Liver (tissue), 8 donors: ENCODE measurements at regions not wholly inside any gene's neighbourhood (a gene's known extent, or its start where the extent isn't known, plus 50 kb on each side); places are given as distances from the start of the nearest gene placed in this dataset.

Experiments
- DNase-seq: peaks from one replicate; pipeline ENCODE4 v3.0.0-alpha.2; 2017; ENCODE audit warnings: low spot score
- H3K27ac ChIP-seq, 2 donors: one replicate each; pipeline ENCODE4 v1.7.0; 2013; ENCODE audit warnings: inconsistent platforms in 2 of 2, low read length in 2 of 2, control low read depth in 1 of 2, low read depth in 1 of 2, mild to moderate bottlenecking in 1 of 2
- H3K27me3 ChIP-seq, 4 donors: one replicate each; pipeline versions ENCODE4 v1.6.1 to v1.7.0; 2013; ENCODE audit warnings: low read length in 3 of 4, inconsistent platforms in 1 of 4, mild to moderate bottlenecking in 1 of 4, moderate library complexity in 1 of 4; ENCODE audit not compliant: control insufficient read depth in 4 of 4, insufficient read depth in 4 of 4
- H3K36me3 ChIP-seq, 4 donors: one replicate each; pipeline versions ENCODE4 v1.6.1 to v1.7.0; 2013; ENCODE audit warnings: low read length in 3 of 4, mild to moderate bottlenecking in 3 of 4, low read depth in 1 of 4, moderate library complexity in 1 of 4; ENCODE audit not compliant: control insufficient read depth in 4 of 4, insufficient read depth in 3 of 4
- H3K4me1 ChIP-seq, 4 donors: one replicate each; pipeline versions ENCODE4 v1.6.1 to v1.7.0; 2013; ENCODE audit warnings: low read length in 3 of 4, mild to moderate bottlenecking in 3 of 4, moderate library complexity in 1 of 4; ENCODE audit not compliant: control insufficient read depth in 4 of 4, insufficient read depth in 4 of 4
- H3K4me3 ChIP-seq, 3 donors: one replicate each; pipeline versions ENCODE4 v1.6.1 to v1.7.0; 2013; ENCODE audit warnings: low read length in 3 of 3, control low read depth in 1 of 3, low read depth in 1 of 3, mild to moderate bottlenecking in 1 of 3
- H3K9ac ChIP-seq, 2 donors: one replicate each; pipeline ENCODE4 v1.7.0; 2013; ENCODE audit warnings: low read length in 2 of 2, mild to moderate bottlenecking in 2 of 2, moderate library complexity in 2 of 2, control low read depth in 1 of 2, low read depth in 1 of 2
- H3K9me3 ChIP-seq, 4 donors: one replicate each; pipeline versions ENCODE4 v1.6.1 to v1.7.0; 2013; ENCODE audit warnings: low read length in 3 of 4; ENCODE audit not compliant: control insufficient read depth in 4 of 4
- EGR1 ChIP-seq, 2 donors: IDR thresholded peaks; 2 replicates each; pipeline ENCODE4 v1.6.1; 2016 to 2018; ENCODE audit warnings: antibody characterized with exemption in 2 of 2, low read depth in 2 of 2
- FOXA1 ChIP-seq: IDR thresholded peaks from 2 replicates; pipeline ENCODE4 v1.6.1; 2016; ENCODE audit warnings: antibody characterized with exemption
- FOXA2 ChIP-seq: IDR thresholded peaks from 2 replicates; pipeline ENCODE4 v1.6.1; 2016; ENCODE audit warnings: antibody characterized with exemption
- GABPA ChIP-seq, 2 donors: IDR thresholded peaks in 1 of 2; conservative IDR thresholded peaks in 1 of 2; 2 replicates each; pipeline ENCODE4 v1.6.1; 2016; ENCODE audit warnings: antibody characterized with exemption in 2 of 2, mild to moderate bottlenecking in 1 of 2, moderate library complexity in 1 of 2
- HNF4A ChIP-seq, 2 donors: conservative IDR thresholded peaks; 2 replicates each; pipeline ENCODE4 v1.6.1; 2016; ENCODE audit warnings: antibody characterized with exemption in 2 of 2, mild to moderate bottlenecking in 2 of 2
- HNF4G ChIP-seq: IDR thresholded peaks from 2 replicates; pipeline ENCODE4 v1.6.1; 2016; ENCODE audit warnings: antibody characterized with exemption
- JUND ChIP-seq, 2 donors: IDR thresholded peaks; 2 replicates each; pipeline ENCODE4 v1.6.1; 2016; ENCODE audit warnings: antibody characterized with exemption in 2 of 2
- NR2F2 ChIP-seq: IDR thresholded peaks from 2 replicates; pipeline ENCODE4 v1.6.1; 2016; ENCODE audit warnings: antibody characterized with exemption
- RAD21 ChIP-seq, 2 donors: IDR thresholded peaks; 2 replicates each; pipeline ENCODE4 v1.6.1; 2016; ENCODE audit warnings: antibody characterized with exemption in 2 of 2, mild to moderate bottlenecking in 2 of 2
- RXRA ChIP-seq, 2 donors: IDR thresholded peaks; 2 replicates each; pipeline ENCODE4 v1.6.1; 2017 to 2018; ENCODE audit warnings: antibody characterized with exemption in 2 of 2, mild to moderate bottlenecking in 1 of 2
- SP1 ChIP-seq: IDR thresholded peaks from 2 replicates; pipeline ENCODE4 v1.6.1; 2018; ENCODE audit warnings: antibody characterized with exemption, mild to moderate bottlenecking
- TAF1 ChIP-seq: conservative IDR thresholded peaks from 2 replicates; pipeline ENCODE4 v1.6.1; 2016; ENCODE audit warnings: antibody characterized with exemption, mild to moderate bottlenecking
- YY1 ChIP-seq: IDR thresholded peaks from 2 replicates; pipeline ENCODE4 v1.6.1; 2016; ENCODE audit warnings: antibody characterized with exemption, mild to moderate bottlenecking
- WGBS: extraction: QIAGEN DNeasy Blood & Tissue Kit; methylation state at CpG from one replicate; pipeline ENCODE4 v1.1.7; 2013; 5-methylcytosine and 5-hydroxymethylcytosine counted together
- TF ChIP-seq, protein P1 (sequence below): IDR thresholded peaks from 2 replicates; pipeline ENCODE4 v1.6.1; 2016; ENCODE audit warnings: antibody characterized with exemption, mild to moderate bottlenecking
- TF ChIP-seq, protein P2 (sequence below): IDR thresholded peaks from 2 replicates; pipeline ENCODE4 v1.6.1; 2016; ENCODE audit warnings: antibody characterized with exemption
- TF ChIP-seq, protein P3 (sequence below): fragments of 150-350 bp; IDR thresholded peaks from 2 replicates; pipeline ENCODE4 v1.5.1; 2017; ENCODE audit warnings: improper control_type of control experiment, low read depth, low read length; ENCODE audit not compliant: missing input control
- TF ChIP-seq, protein P4 (sequence below): IDR thresholded peaks from 2 replicates; pipeline ENCODE4 v1.6.1; 2016; ENCODE audit warnings: antibody characterized with exemption
- TF ChIP-seq, protein P5 (sequence below): IDR thresholded peaks from 2 replicates; pipeline ENCODE4 v1.6.1; 2016; ENCODE audit warnings: antibody characterized with exemption
- donor health status: healthy.
- donor health status: healthy.
- donor health status: healthy.
- donor health status: healthy.
- donor health status: healthy.

DNA sequence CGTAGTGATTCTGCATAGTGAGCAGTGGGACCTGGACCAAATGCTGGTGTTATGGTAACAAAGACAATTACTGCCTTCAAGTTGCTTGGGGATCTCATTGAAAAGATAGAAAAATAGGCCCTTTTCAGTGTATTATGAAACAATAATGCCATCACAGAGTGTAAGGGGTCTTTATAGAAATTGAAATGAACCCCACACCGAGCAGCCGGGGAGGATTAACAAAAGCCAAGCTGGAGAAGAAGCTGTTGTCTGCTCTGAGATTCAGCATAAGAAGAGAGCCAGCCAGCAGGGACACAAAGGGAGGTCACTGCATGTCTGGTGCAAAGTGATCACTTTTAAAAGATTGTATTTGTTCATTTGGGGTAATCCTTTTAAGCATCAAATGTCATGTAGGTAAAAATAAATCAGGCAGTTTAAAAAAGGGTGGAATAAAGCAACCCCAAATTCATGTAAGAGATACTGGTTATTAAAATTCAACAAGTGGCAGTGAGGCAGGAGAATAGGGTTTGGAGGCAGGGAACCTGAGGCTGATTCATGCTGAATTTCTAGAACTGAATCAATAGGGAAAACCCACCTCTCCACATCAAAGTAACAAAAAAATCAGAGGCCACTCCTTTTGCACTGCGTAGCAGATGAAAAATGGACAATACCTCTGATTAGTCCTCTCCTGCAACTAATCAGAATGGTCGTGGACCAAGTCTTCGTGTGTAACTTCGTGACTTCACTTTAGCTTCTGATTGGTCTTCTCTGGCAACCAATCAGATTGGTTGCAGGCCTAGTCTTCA, 1548.3 kb upstream of the SLC10A2 start:
- Histone ChIP-seq H3K9ac (no peak overlapping the region), H3K27me3 (no peaks in the 10 kb centered on the region), H3K27ac (no peak overlapping the region), H3K9me3 (peaks cover 0 to 1% (median 0%) of the 10 kb centered on the region in 4 donors), H3K36me3 (no peaks in the 10 kb centered on the region), H3K4me1 (no peaks in the 10 kb centered on the region), H3K4me3 (no peak overlapping the region)
- DNase-seq = no peak
- WGBS = 79% methylated on average over 7 of the region's 7 CpGs
- TF ChIP-seq RAD21 (IDR thresholded peaks at IDR 0.05) (no peak), YY1 (no peak), TAF1 (no peak), FOXA1 (no peak), GABPA (IDR thresholded peaks at IDR 0.05 in 1 of 2, conservative IDR thresholded peaks at IDR 0.05 in 1 of 2) (no peak), RXRA (IDR thresholded peaks at IDR 0.05) (no peak), HNF4G (no peak), EGR1 (IDR thresholded peaks at IDR 0.05; ENCODE audit: low read depth in 2 of 2) (no peak), SP1 (no peak), HNF4A (conservative IDR thresholded peaks at IDR 0.05) (no peak), NR2F2 (no peak), JUND (IDR thresholded peaks at IDR 0.05) (no peak), FOXA2 (no peak)
- TF ChIP-seq, protein P1, sequence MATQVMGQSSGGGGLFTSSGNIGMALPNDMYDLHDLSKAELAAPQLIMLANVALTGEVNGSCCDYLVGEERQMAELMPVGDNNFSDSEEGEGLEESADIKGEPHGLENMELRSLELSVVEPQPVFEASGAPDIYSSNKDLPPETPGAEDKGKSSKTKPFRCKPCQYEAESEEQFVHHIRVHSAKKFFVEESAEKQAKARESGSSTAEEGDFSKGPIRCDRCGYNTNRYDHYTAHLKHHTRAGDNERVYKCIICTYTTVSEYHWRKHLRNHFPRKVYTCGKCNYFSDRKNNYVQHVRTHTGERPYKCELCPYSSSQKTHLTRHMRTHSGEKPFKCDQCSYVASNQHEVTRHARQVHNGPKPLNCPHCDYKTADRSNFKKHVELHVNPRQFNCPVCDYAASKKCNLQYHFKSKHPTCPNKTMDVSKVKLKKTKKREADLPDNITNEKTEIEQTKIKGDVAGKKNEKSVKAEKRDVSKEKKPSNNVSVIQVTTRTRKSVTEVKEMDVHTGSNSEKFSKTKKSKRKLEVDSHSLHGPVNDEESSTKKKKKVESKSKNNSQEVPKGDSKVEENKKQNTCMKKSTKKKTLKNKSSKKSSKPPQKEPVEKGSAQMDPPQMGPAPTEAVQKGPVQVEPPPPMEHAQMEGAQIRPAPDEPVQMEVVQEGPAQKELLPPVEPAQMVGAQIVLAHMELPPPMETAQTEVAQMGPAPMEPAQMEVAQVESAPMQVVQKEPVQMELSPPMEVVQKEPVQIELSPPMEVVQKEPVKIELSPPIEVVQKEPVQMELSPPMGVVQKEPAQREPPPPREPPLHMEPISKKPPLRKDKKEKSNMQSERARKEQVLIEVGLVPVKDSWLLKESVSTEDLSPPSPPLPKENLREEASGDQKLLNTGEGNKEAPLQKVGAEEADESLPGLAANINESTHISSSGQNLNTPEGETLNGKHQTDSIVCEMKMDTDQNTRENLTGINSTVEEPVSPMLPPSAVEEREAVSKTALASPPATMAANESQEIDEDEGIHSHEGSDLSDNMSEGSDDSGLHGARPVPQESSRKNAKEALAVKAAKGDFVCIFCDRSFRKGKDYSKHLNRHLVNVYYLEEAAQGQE = no peak
- TF ChIP-seq, protein P2, sequence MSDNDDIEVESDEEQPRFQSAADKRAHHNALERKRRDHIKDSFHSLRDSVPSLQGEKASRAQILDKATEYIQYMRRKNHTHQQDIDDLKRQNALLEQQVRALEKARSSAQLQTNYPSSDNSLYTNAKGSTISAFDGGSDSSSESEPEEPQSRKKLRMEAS = no peak
- TF ChIP-seq, protein P3, sequence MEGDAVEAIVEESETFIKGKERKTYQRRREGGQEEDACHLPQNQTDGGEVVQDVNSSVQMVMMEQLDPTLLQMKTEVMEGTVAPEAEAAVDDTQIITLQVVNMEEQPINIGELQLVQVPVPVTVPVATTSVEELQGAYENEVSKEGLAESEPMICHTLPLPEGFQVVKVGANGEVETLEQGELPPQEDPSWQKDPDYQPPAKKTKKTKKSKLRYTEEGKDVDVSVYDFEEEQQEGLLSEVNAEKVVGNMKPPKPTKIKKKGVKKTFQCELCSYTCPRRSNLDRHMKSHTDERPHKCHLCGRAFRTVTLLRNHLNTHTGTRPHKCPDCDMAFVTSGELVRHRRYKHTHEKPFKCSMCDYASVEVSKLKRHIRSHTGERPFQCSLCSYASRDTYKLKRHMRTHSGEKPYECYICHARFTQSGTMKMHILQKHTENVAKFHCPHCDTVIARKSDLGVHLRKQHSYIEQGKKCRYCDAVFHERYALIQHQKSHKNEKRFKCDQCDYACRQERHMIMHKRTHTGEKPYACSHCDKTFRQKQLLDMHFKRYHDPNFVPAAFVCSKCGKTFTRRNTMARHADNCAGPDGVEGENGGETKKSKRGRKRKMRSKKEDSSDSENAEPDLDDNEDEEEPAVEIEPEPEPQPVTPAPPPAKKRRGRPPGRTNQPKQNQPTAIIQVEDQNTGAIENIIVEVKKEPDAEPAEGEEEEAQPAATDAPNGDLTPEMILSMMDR = no peak
- TF ChIP-seq, protein P4, sequence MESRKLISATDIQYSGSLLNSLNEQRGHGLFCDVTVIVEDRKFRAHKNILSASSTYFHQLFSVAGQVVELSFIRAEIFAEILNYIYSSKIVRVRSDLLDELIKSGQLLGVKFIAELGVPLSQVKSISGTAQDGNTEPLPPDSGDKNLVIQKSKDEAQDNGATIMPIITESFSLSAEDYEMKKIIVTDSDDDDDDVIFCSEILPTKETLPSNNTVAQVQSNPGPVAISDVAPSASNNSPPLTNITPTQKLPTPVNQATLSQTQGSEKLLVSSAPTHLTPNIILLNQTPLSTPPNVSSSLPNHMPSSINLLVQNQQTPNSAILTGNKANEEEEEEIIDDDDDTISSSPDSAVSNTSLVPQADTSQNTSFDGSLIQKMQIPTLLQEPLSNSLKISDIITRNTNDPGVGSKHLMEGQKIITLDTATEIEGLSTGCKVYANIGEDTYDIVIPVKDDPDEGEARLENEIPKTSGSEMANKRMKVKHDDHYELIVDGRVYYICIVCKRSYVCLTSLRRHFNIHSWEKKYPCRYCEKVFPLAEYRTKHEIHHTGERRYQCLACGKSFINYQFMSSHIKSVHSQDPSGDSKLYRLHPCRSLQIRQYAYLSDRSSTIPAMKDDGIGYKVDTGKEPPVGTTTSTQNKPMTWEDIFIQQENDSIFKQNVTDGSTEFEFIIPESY = no peak
- TF ChIP-seq, protein P5, sequence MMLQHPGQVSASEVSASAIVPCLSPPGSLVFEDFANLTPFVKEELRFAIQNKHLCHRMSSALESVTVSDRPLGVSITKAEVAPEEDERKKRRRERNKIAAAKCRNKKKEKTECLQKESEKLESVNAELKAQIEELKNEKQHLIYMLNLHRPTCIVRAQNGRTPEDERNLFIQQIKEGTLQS = no peak
